ENCODE measurements at regions not wholly inside any gene's neighbourhood (a gene's known extent, or its start where the extent isn't known, plus 50 kb on each side); places are given as distances from the start of the nearest gene placed in this dataset.

- TF ChIP-seq, protein P1, sequence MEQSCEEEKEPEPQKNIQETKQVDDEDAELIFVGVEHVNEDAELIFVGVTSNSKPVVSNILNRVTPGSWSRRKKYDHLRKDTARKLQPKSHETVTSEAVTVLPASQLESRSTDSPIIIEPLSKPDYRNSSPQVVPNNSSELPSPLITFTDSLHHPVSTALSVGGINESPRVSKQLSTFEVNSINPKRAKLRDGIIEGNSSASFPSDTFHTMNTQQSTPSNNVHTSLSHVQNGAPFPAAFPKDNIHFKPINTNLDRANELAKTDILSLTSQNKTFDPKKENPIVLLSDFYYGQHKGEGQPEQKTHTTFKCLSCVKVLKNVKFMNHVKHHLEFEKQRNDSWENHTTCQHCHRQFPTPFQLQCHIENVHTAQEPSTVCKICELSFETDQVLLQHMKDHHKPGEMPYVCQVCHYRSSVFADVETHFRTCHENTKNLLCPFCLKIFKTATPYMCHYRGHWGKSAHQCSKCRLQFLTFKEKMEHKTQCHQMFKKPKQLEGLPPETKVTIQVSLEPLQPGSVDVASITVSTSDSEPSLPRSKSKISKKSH (CRISPR knock-in tag; IDR thresholded peaks at IDR 0.05) = no peak
These were observed 164.0 kb upstream of the E2F8 start (continued) for GRCh38 chr11:19404787-19405186.

DNA sequence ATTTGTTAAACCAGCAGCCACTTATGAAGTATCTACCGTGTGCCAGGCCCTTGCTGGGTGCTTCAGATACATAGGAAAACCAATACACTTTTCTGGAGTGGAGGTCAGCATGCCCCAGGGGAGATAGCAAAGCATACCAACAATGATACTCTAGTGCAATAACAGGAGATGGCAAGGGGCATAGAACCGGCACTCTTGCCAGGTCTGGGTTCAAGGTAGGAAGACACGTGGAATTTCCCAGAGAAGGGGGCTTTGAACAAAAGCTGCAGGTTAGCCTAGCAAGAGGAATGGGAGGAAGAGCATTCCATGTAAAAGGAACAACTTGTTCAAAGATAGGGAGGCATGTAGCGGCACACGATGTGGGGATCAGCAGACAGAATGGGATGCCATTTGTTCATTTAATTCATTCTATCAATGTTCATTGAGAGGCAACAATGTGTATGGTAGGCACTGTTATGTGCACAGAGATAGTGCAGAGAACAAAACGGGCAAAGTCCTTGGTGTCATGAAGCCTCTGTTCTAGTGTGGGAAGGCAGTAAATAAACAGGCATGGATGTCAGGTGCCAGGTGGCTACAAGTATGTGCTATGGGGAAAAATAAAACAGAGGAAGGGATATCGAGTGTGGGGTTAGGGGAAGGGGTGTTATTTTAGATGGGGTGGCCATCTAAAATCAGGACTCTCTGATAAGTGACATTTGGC is 162.6 kb upstream of the E2F8 start:
- Histone ChIP-seq H3K36me3 (ENCODE audit: control insufficient read depth, insufficient read depth, low read length) (no peaks in the 10 kb centered on the region), H3K4me3 (no peak overlapping the region), H3K27ac (ENCODE audit: extremely low read depth, low read depth, low read length) (no peak overlapping the region), H3K27me3 (ENCODE audit: control insufficient read depth in 2 of 2, insufficient read depth in 2 of 2, low read length in 2 of 2) (peaks cover 7 to 35% of the 10 kb centered on the region in 2 experiments), H3K9me3 (replicated peaks; ENCODE audit: control insufficient read depth, insufficient read depth, low read depth, low read length) (no peaks in the 10 kb centered on the region), H3K4me2 (ENCODE audit: insufficient read depth, low read length) (no peak overlapping the region), H3K4me1 (replicated peaks in 1 of 2; ENCODE audit: control insufficient read depth in 2 of 2, insufficient read depth in 2 of 2, low read length in 2 of 2) (no peaks in the 10 kb centered on the region), H4K20me1 (replicated peaks; ENCODE audit: control insufficient read depth, insufficient read depth, low read length) (no peaks in the 10 kb centered on the region), H3K9me1 (ENCODE audit: control insufficient read depth, insufficient read depth, low read length) (no peaks in the 10 kb centered on the region), H3K9ac (ENCODE audit: insufficient read depth in 1 of 2, low read depth in 2 of 2, low read length in 2 of 2) (no peak overlapping the region), H3K79me2 (ENCODE audit: control insufficient read depth, insufficient read depth, low read length) (no peaks in the 10 kb centered on the region), H2AFZ (ENCODE audit: low read depth, low read length) (no peak overlapping the region)
- ATAC-seq = no peak
- FAIRE-seq = no peak
- DNase-seq (ENCODE audit: extremely low read depth in 1 of 4, low spot score in 3 of 4) = no peak
- under 1% methylated on average over 7 of the region's 7 CpGs for WGBS (ENCODE audit: insufficient coverage, low coverage, missing lambda C conversion rate)
- intact Hi-C loops (cut with micrococcal nuclease) (no loop called here), in situ Hi-C loops (cut with MboI) (no loop called here)
- CTCF ChIA-PET (ENCODE audit: low intra/inter-chr PET ratio) = no interaction called here
- no TSS peak for BruUV-seq (replicated peaks)
- POLR2A ChIA-PET = interaction anchor here (0.7 kb wide), 1 partner anchor 13 kb away, joined by 3 read pairs; no protein-coding TSS in a partner anchor
- no peak for TF ChIP-seq ELK1 (CRISPR knock-in tag; IDR thresholded peaks at IDR 0.05)
- TF ChIP-seq PRPF4 (IDR thresholded peaks at IDR 0.05; ENCODE audit: insufficient read depth, low read depth, low read length, poor library complexity, severe bottlenecking) = no peak
- TF ChIP-seq THRAP3 (IDR thresholded peaks at IDR 0.05; ENCODE audit: borderline replicate concordance) = no peak
- no peak for TF ChIP-seq MAFG (tag; conservative IDR thresholded peaks at IDR 0.05)
- no peak for TF ChIP-seq XRCC3 (IDR thresholded peaks at IDR 0.05)
- TF ChIP-seq SREBF1 (IDR thresholded peaks at IDR 0.05; ENCODE audit: borderline replicate concordance, low read depth, low read length) = no peak
- TF ChIP-seq GATAD2A (IDR thresholded peaks at IDR 0.05) = no peak
- TF ChIP-seq TSC22D4 (tag; IDR thresholded peaks at IDR 0.05) = no peak
- TF ChIP-seq ELF4 (CRISPR knock-in tag; IDR thresholded peaks at IDR 0.05) = no peak
- TF ChIP-seq ZBTB49 (CRISPR knock-in tag; IDR thresholded peaks at IDR 0.05; ENCODE audit: borderline replicate concordance) = no peak
- TF ChIP-seq ZNF146 (CRISPR knock-in tag; IDR thresholded peaks at IDR 0.05; ENCODE audit: unreplicated experiment) = no peak
- no peak for TF ChIP-seq ARID2 (IDR thresholded peaks at IDR 0.05)
- no peak for TF ChIP-seq STAT6 (CRISPR knock-in tag; IDR thresholded peaks at IDR 0.05)
